ENCODE measurements at regions not wholly inside any gene's neighbourhood (a gene's known extent, or its start where the extent isn't known, plus 50 kb on each side); places are given as distances from the start of the nearest gene placed in this dataset.
A peak's percentile ranks its signal among the peaks of the same experiment; 100 is the strongest.

GRCh38 chr1:110768605-110769004, 93.9 kb upstream of the KCNA3 start:
- DNase-seq (ENCODE audit: low read depth) = no peak
- TF ChIP-seq CTCF (conservative IDR thresholded peaks at IDR 0.05; ENCODE audit: low read length) = no peak
- no peak overlapping the region for H3K4me3 ChIP-seq (ENCODE audit: low read length)

- no peak overlapping the region for H3K4me3 ChIP-seq (ENCODE audit: low read length)
- TF ChIP-seq CTCF (conservative IDR thresholded peaks at IDR 0.05; ENCODE audit: low read length) = no peak
- DNase-seq (ENCODE audit: low read depth) = no peak
Measured at GRCh38 chr1:110766336-110766647, 91.6 kb upstream of the KCNA3 start.

- peak; percentile 56 for DNase-seq (ENCODE audit: low read depth)
- peak; percentile 90 for TF ChIP-seq CTCF (conservative IDR thresholded peaks at IDR 0.05; ENCODE audit: low read length)
- H3K4me3 ChIP-seq (ENCODE audit: low read length) = no peak overlapping the region
Measured at GRCh38 chr1:110765640-110766335, 91.0 kb upstream of the KCNA3 start.

- no peak for TF ChIP-seq CTCF (conservative IDR thresholded peaks at IDR 0.05; ENCODE audit: low read length)
- no peak overlapping the region for H3K4me3 ChIP-seq (ENCODE audit: low read length)
Measured at GRCh38 chr1:110763149-110763548, 88.4 kb upstream of the KCNA3 start.

GRCh38 chr1:110760321-110760720, 85.6 kb upstream of the KCNA3 start:
- no peak for TF ChIP-seq CTCF (conservative IDR thresholded peaks at IDR 0.05; ENCODE audit: low read length)
- no peak for DNase-seq (ENCODE audit: low read depth)
- H3K4me3 ChIP-seq (ENCODE audit: low read length) = no peak overlapping the region

More at GRCh38 chr1:110763149-110763548, 88.4 kb upstream of the KCNA3 start:
- DNase-seq (ENCODE audit: low read depth) = no peak

- no peak for DNase-seq (ENCODE audit: low read depth)
- no peak overlapping the region for H3K4me3 ChIP-seq (ENCODE audit: low read length)
- TF ChIP-seq CTCF (conservative IDR thresholded peaks at IDR 0.05; ENCODE audit: low read length) = no peak
Measured at GRCh38 chr1:110756506-110756905, 81.8 kb upstream of the KCNA3 start.

- no peak for TF ChIP-seq CTCF (conservative IDR thresholded peaks at IDR 0.05; ENCODE audit: low read length)
- H3K4me3 ChIP-seq (ENCODE audit: low read length) = no peak overlapping the region
- DNase-seq (ENCODE audit: low read depth) = no peak
Measured at GRCh38 chr1:110752941-110753725, 78.4 kb upstream of the KCNA3 start.

All from AG10803 (cell line).